SK-N-SH (cell line): ENCODE measurements at regions not wholly inside any gene's neighbourhood (a gene's known extent, or its start where the extent isn't known, plus 50 kb on each side); places are given as distances from the start of the nearest gene placed in this dataset.

Experiments used
- CTCF ChIA-PET: fragments of 300-600, 350-600 bp; formaldehyde crosslinking; extraction: SDS; loops from one replicate; lab custom pipeline; 2021; lab: Yijun Ruan, JAX
- POLR2A ChIA-PET: fragments of 350-600 bp; sonication (Branson Sonifier 250); formaldehyde crosslinking; extraction: SDS; loops from one replicate; lab custom pipeline; 2020; ENCODE audit warnings: antibody characterized with exemption, inconsistent platforms; lab: Yijun Ruan, JAX
- DNase-seq: peaks from one replicate; pipeline ENCODE4 v3.0.0; 2012
- H2AFZ ChIP-seq: fragments of 200-600 bp; sonication (generic); 2 replicates; pipeline ENCODE4 v1.8.1; 2016; ENCODE audit warnings: antibody characterized with exemption, mild to moderate bottlenecking, low read depth
- H3F3A ChIP-seq: fragments of 200-600 bp; sonication (generic); replicated peaks from 2 replicates; pipeline ENCODE3; 2016; ENCODE audit warnings: antibody characterized with exemption, mild to moderate bottlenecking; ENCODE audit not compliant: insufficient read depth
- H3K27ac ChIP-seq, 2 experiments: fragments of 200-500 bp in 1 of 2; fragments of 200-600 bp in 1 of 2; sonication (Bioruptor generic) in 1 of 2; sonication (generic), shearing (Covaris generic) in 1 of 2; 2 replicates each; pipeline versions ENCODE4 v1.5.1 to v1.6.1; 2014 to 2016; ENCODE audit warnings: low read depth in 2 of 2, inconsistent platforms in 1 of 2, low read length in 1 of 2, mild to moderate bottlenecking in 1 of 2, mixed read lengths in 1 of 2
- H3K27me3 ChIP-seq: fragments of 200-600 bp; sonication (generic), shearing (Covaris generic); 2 replicates; pipeline ENCODE4 v1.6.1; 2016; ENCODE audit warnings: mixed run types; ENCODE audit not compliant: insufficient read depth
- H3K36me3 ChIP-seq, 2 experiments: fragments of 200-500 bp in 1 of 2; fragments of 200-600 bp in 1 of 2; sonication (Bioruptor generic) in 1 of 2; sonication (generic) in 1 of 2; replicated peaks in 1 of 2; 2 replicates each; pipeline versions ENCODE3 to v1.5.1; 2014 to 2016; ENCODE audit warnings: low read length in 1 of 2, mild to moderate bottlenecking in 1 of 2; ENCODE audit not compliant: insufficient read depth in 2 of 2, control insufficient read depth in 1 of 2
- H3K4me1 ChIP-seq, 2 experiments: fragments of 200-500 bp in 1 of 2; fragments of 200-600 bp in 1 of 2; sonication (Bioruptor generic) in 1 of 2; sonication (generic), shearing (Covaris generic) in 1 of 2; 2 replicates each; pipeline versions ENCODE4 v1.5.1 to v1.6.1; 2014 to 2016; ENCODE audit warnings: low read depth in 1 of 2, low read length in 1 of 2, mixed run types in 1 of 2; ENCODE audit not compliant: insufficient read depth in 2 of 2, control insufficient read depth in 1 of 2
- H3K4me2 ChIP-seq: fragments of 200-600 bp; sonication (generic), shearing (Covaris generic); 2 replicates; pipeline ENCODE4 v1.6.1; 2017; ENCODE audit warnings: mixed run types
- H3K4me3 ChIP-seq, 2 experiments: fragments of 200-500 bp in 1 of 2; fragments of 200-600 bp in 1 of 2; sonication (Bioruptor generic) in 1 of 2; sonication (generic), shearing (Covaris generic) in 1 of 2; 2 replicates each; pipeline versions ENCODE4 v1.5.1 to v1.8.1; 2014 to 2016; ENCODE audit warnings: low read depth in 2 of 2, inconsistent platforms in 1 of 2, low read length in 1 of 2, mild to moderate bottlenecking in 1 of 2, mixed read lengths in 1 of 2, moderate library complexity in 1 of 2
- H3K79me2 ChIP-seq: fragments of 200-600 bp; sonication (generic); 2 replicates; pipeline ENCODE4 v1.8.1; 2017; ENCODE audit warnings: mild to moderate bottlenecking; ENCODE audit not compliant: insufficient read depth
- H3K9ac ChIP-seq: fragments of 200-600 bp; sonication (generic); 2 replicates; pipeline ENCODE4 v1.6.1; 2017; ENCODE audit warnings: mixed run types
- H3K9me2 ChIP-seq: fragments of 200-600 bp; sonication (generic); 2 replicates; pipeline ENCODE4 v1.6.1; 2017; ENCODE audit warnings: mixed run types
- H3K9me3 ChIP-seq: fragments of 200-600 bp; sonication (generic); 2 replicates; pipeline ENCODE4 v1.6.1; 2017; ENCODE audit warnings: mixed run types, mild to moderate bottlenecking, moderate library complexity
- H4K20me1 ChIP-seq: fragments of 200-600 bp; sonication (generic); 2 replicates; pipeline ENCODE4 v1.6.1; 2017; ENCODE audit warnings: mild to moderate bottlenecking, mixed run types; ENCODE audit not compliant: insufficient read depth
- CHD2 ChIP-seq: fragments of 150-350 bp; IDR thresholded peaks from 2 replicates; pipeline ENCODE4 v1.6.1; 2018; ENCODE audit warnings: low read length; ENCODE audit not compliant: partially characterized antibody
- CTCF ChIP-seq: fragments of 200-600 bp; sonication (generic); IDR thresholded peaks from 2 replicates; pipeline ENCODE4 v1.6.1; 2017; ENCODE audit warnings: antibody characterized with exemption, mild to moderate bottlenecking, moderate library complexity
- EP300 ChIP-seq, 2 experiments: IDR thresholded peaks; 2 replicates each; pipeline versions ENCODE4 v1.4.0 to v1.6.1; 2012; ENCODE audit warnings: borderline replicate concordance in 1 of 2, low read depth in 1 of 2, low read length in 1 of 2
- EZH2phosphoT487 ChIP-seq: fragments of 200-600 bp; sonication (generic); IDR thresholded peaks from 2 replicates; pipeline ENCODE4 v1.6.1; 2017; ENCODE audit warnings: low read depth, mixed run types, mild to moderate bottlenecking, antibody characterized with exemption, moderate library complexity, borderline replicate concordance
- FOSL2 ChIP-seq: IDR thresholded peaks from 2 replicates; pipeline ENCODE4 v1.4.0; 2012; ENCODE audit warnings: low read depth, mild to moderate bottlenecking, moderate library complexity, borderline replicate concordance
- FOXM1 ChIP-seq: IDR thresholded peaks from 2 replicates; pipeline ENCODE4 v1.4.0; 2012; ENCODE audit warnings: low read depth, mild to moderate bottlenecking
- GABPA ChIP-seq: IDR thresholded peaks from 2 replicates; pipeline ENCODE4 v1.4.0; 2012; ENCODE audit warnings: low read depth, mild to moderate bottlenecking
- IRF3 ChIP-seq: fragments of 150-350 bp; IDR thresholded peaks from 2 replicates; pipeline ENCODE4 v1.6.1; 2016; ENCODE audit warnings: mild to moderate bottlenecking, low read depth, low read length
- MAX ChIP-seq: IDR thresholded peaks from 2 replicates; pipeline ENCODE4 v1.4.0; 2012; ENCODE audit warnings: low read depth
- MEF2A ChIP-seq: IDR thresholded peaks from 2 replicates; pipeline ENCODE4 v1.4.0; 2012; ENCODE audit warnings: low read depth, borderline replicate concordance
- NFIC ChIP-seq: IDR thresholded peaks from 2 replicates; pipeline ENCODE4 v1.4.0; 2012; ENCODE audit warnings: borderline replicate concordance
- RAD21 ChIP-seq: IDR thresholded peaks from 2 replicates; pipeline ENCODE4 v1.6.1; 2012; ENCODE audit warnings: mild to moderate bottlenecking, low read length
- REST ChIP-seq: IDR thresholded peaks from 2 replicates; pipeline ENCODE4 v1.6.1; 2012; ENCODE audit warnings: mild to moderate bottlenecking, low read depth, low read length, moderate library complexity
- RFX5 ChIP-seq: IDR thresholded peaks from 2 replicates; pipeline ENCODE4 v1.6.1; 2012; ENCODE audit warnings: mild to moderate bottlenecking, improper control_type of control experiment, low read length
- RXRA ChIP-seq: IDR thresholded peaks from 2 replicates; pipeline ENCODE4 v1.4.0; 2012; ENCODE audit warnings: low read depth, mild to moderate bottlenecking, borderline replicate concordance
- SIN3A ChIP-seq: IDR thresholded peaks from 2 replicates; pipeline ENCODE4 v1.6.1; 2012; ENCODE audit warnings: low read depth, mild to moderate bottlenecking, low read length, moderate library complexity, borderline replicate concordance
- TAF1 ChIP-seq: IDR thresholded peaks from 2 replicates; pipeline ENCODE4 v1.6.1; 2012; ENCODE audit warnings: low read depth, mild to moderate bottlenecking, low read length, moderate library complexity, borderline replicate concordance
- TEAD4 ChIP-seq: IDR thresholded peaks from 2 replicates; pipeline ENCODE4 v1.4.0; 2012; ENCODE audit warnings: mild to moderate bottlenecking, borderline replicate concordance; ENCODE audit not compliant: insufficient read depth
- USF1 ChIP-seq: IDR thresholded peaks from 2 replicates; pipeline ENCODE4 v1.4.0; 2012; ENCODE audit warnings: low read depth, borderline replicate concordance
- USF2 ChIP-seq: fragments of 150-350 bp; IDR thresholded peaks from 2 replicates; pipeline ENCODE4 v1.6.1; 2017; ENCODE audit warnings: antibody characterized with exemption, low read length, low read depth, borderline replicate concordance
- YY1 ChIP-seq: IDR thresholded peaks from 2 replicates; pipeline ENCODE4 v1.4.0; 2012; ENCODE audit warnings: low read depth, mild to moderate bottlenecking
- ZBTB33 ChIP-seq: IDR thresholded peaks from 2 replicates; pipeline ENCODE4 v1.4.0; 2012; ENCODE audit warnings: low read depth, borderline replicate concordance
- WGBS: methylation state at CpG from one replicate; pipeline ENCODE4 v1.1.6; 2017; ENCODE audit warnings: low lambda C conversion rate; 5-methylcytosine and 5-hydroxymethylcytosine counted together

- Histone ChIP-seq H3K9ac (no peak overlapping the region), H3F3A (peaks cover 10% of the 10 kb centered on the region), H3K9me2 (no peaks in the 10 kb centered on the region), H3K4me1 (peaks cover 0 to 14% of the 10 kb centered on the region in 2 experiments; a peak in 3 of 4 replicates), H3K79me2 (peaks cover 3% of the 10 kb centered on the region; the same call in 1 of the 2 replicates), H2AFZ (no peak overlapping the region), H3K4me3 (no peak overlapping the region), H3K9me3 (no peaks in the 10 kb centered on the region), H3K4me2 (no peak overlapping the region), H3K36me3 (peaks cover 0 to 3% of the 10 kb centered on the region in 2 experiments), H4K20me1 (no peaks in the 10 kb centered on the region), H3K27ac (no peak overlapping the region), H3K27me3 (no peaks in the 10 kb centered on the region)
- ChIA-PET CTCF (no interaction called here), POLR2A (no interaction called here)
- DNase-seq: no peak
- 74% methylated on average over 3 of the region's 3 CpGs for WGBS
- TF ChIP-seq SIN3A (no peak), RFX5 (no peak), CTCF (no peak), NFIC (no peak), USF1 (peak; percentile 27; the same call in 1 of the 2 replicates), RAD21 (no peak), TEAD4 (no peak), TAF1 (no peak), YY1 (no peak), FOSL2 (no peak), MEF2A (no peak), USF2 (no peak), RXRA (no peak), IRF3 (no peak), FOXM1 (no peak), EP300 (IDR thresholded peaks at IDR 0.05; ENCODE audit: borderline replicate concordance in 1 of 2, low read depth in 1 of 2, low read length in 1 of 2) (0 out of 4 replicates have a peak, but pooled peaks of 1 of the 2 experiments have one; percentile 11), EZH2phosphoT487 (no peak), ZBTB33 (no peak), CHD2 (no peak), MAX (no peak), GABPA (no peak), REST (no peak)
Measured at GRCh38 chr9:28832168-28832770, 1259.0 kb upstream of the C9orf72 start.
